Esophagus muscularis mucosa (tissue), 4 donors: ENCODE measurements at regions not wholly inside any gene's neighbourhood (a gene's known extent, or its start where the extent isn't known, plus 50 kb on each side); places are given as distances from the start of the nearest gene placed in this dataset.

Experiments used
- DNase-seq: peaks from one replicate; pipeline ENCODE4 v3.0.0-alpha.2; 2017; ENCODE audit errors: extremely low spot score
- H3K27ac ChIP-seq, 4 donors: fragments of 200-600 bp; sonication (generic); replicated peaks in 1 of 4; 1 replicate in 3 of 4; 2 replicates in 1 of 4; pipeline ENCODE4 v1.5.1; 2016 to 2019; ENCODE audit warnings: mild to moderate bottlenecking in 1 of 4
- H3K27me3 ChIP-seq, 4 donors: fragments of 200-600 bp; sonication (generic); one replicate each; pipeline versions ENCODE4 v1.5.1 to v1.6.0; 2016 to 2019
- H3K36me3 ChIP-seq, 4 donors: fragments of 200-600 bp; sonication (generic); one replicate each; pipeline ENCODE4 v1.5.1; 2016 to 2019
- H3K4me1 ChIP-seq, 4 donors: fragments of 200-600 bp; sonication (generic); one replicate each; pipeline ENCODE4 v1.5.1; 2016 to 2019
- H3K4me3 ChIP-seq, 4 donors: fragments of 200-600 bp; sonication (generic); 1 replicate in 2 of 4; 2 replicates in 2 of 4; pipeline ENCODE4 v1.5.1; 2016 to 2019; ENCODE audit warnings: mild to moderate bottlenecking in 4 of 4, moderate library complexity in 1 of 4
- H3K9me3 ChIP-seq, 4 donors: fragments of 200-600 bp; sonication (generic); 1 replicate in 3 of 4; 2 replicates in 1 of 4; pipeline ENCODE4 v1.5.1; 2016 to 2019
- EP300 ChIP-seq: sonication (generic); formaldehyde crosslinking; IDR thresholded peaks from one replicate; pipeline ENCODE4 v1.6.1; 2017; ENCODE audit warnings: antibody characterized with exemption
- POLR2A ChIP-seq: fragments of 450-650 bp; IDR thresholded peaks from one replicate; pipeline ENCODE4 v1.6.1; 2017; ENCODE audit warnings: antibody characterized with exemption, moderate library complexity, mild to moderate bottlenecking, low read depth
- POLR2AphosphoS5 ChIP-seq, 2 donors: sonication (generic); formaldehyde crosslinking; IDR thresholded peaks; one replicate each; pipeline ENCODE4 v1.6.1; 2017; ENCODE audit warnings: antibody characterized with exemption in 2 of 2
- WGBS: methylation state at CpG from one replicate; pipeline ENCODE4 v1.1.5; 2018; 5-methylcytosine and 5-hydroxymethylcytosine counted together
- intact Hi-C: fragments of 100-400 bp; cut with DNase I; formaldehyde crosslinking; loops from one replicate; pipeline ENCODE4 v1.15.1; 2023
- TF ChIP-seq, protein P1 (sequence below), 3 experiments: fragments of 200-600 bp in 2 of 3; fragments of 450-650 bp in 1 of 3; sonication (generic) in 2 of 3; IDR thresholded peaks; one replicate each; pipeline ENCODE4 v1.5.1; 2017 to 2019; ENCODE audit warnings: antibody characterized with exemption in 3 of 3, mild to moderate bottlenecking in 2 of 3, moderate library complexity in 1 of 3

DNA sequence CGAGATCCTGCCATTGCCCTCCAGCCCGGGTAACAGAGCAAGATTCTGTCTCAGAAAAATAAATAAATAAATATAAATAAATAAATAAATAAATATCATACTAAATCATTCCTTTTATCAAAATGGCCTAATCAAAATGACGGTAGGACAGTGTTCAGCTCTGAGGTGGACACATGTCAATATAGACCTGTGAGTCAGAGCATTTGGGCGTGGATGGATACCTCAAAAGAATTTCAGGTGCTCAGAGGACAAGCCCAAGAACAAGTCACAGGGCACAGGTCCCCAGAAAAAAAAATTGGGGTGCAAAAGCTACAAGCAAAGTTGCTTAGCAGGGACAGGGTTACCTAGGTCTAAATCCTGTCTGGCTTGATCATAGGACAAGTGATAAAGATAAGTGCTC, 204.7 kb upstream of the HS3ST1 start:
- Histone ChIP-seq H3K27ac (no peak overlapping the region), H3K27me3 (no peaks in the 10 kb centered on the region), H3K36me3 (no peaks in the 10 kb centered on the region), H3K9me3 (no peaks in the 10 kb centered on the region), H3K4me3 (no peak overlapping the region), H3K4me1 (no peaks in the 10 kb centered on the region)
- intact Hi-C loops = no loop called here
- no peak for TF ChIP-seq EP300
- TF ChIP-seq POLR2A = no peak
- TF ChIP-seq, protein P1, sequence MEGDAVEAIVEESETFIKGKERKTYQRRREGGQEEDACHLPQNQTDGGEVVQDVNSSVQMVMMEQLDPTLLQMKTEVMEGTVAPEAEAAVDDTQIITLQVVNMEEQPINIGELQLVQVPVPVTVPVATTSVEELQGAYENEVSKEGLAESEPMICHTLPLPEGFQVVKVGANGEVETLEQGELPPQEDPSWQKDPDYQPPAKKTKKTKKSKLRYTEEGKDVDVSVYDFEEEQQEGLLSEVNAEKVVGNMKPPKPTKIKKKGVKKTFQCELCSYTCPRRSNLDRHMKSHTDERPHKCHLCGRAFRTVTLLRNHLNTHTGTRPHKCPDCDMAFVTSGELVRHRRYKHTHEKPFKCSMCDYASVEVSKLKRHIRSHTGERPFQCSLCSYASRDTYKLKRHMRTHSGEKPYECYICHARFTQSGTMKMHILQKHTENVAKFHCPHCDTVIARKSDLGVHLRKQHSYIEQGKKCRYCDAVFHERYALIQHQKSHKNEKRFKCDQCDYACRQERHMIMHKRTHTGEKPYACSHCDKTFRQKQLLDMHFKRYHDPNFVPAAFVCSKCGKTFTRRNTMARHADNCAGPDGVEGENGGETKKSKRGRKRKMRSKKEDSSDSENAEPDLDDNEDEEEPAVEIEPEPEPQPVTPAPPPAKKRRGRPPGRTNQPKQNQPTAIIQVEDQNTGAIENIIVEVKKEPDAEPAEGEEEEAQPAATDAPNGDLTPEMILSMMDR (IDR thresholded peaks at IDR 0.05) = no peak
- WGBS = 88% methylated on average over 4 of the region's 4 CpGs
- no peak for DNase-seq

GRCh38 chr4:11632483-11632882, 203.8 kb upstream of the HS3ST1 start:
- Histone ChIP-seq H3K27me3 (no peaks in the 10 kb centered on the region), H3K27ac (no peak overlapping the region), H3K36me3 (no peaks in the 10 kb centered on the region), H3K4me1 (no peaks in the 10 kb centered on the region), H3K4me3 (no peak overlapping the region), H3K9me3 (no peaks in the 10 kb centered on the region)
- intact Hi-C loops = no loop called here
- DNase-seq = no peak
- 93% methylated on average over 6 of the region's 6 CpGs for WGBS
- TF ChIP-seq EP300 = no peak
- TF ChIP-seq, protein P1 (IDR thresholded peaks at IDR 0.05) = no peak

GRCh38 chr4:11632025-11632424, 203.3 kb upstream of the HS3ST1 start:
- Histone ChIP-seq H3K27ac (no peak overlapping the region), H3K27me3 (no peaks in the 10 kb centered on the region), H3K9me3 (no peaks in the 10 kb centered on the region), H3K36me3 (no peaks in the 10 kb centered on the region), H3K4me3 (no peak overlapping the region), H3K4me1 (no peaks in the 10 kb centered on the region)
- 85% methylated on average over 4 of the region's 4 CpGs for WGBS
- intact Hi-C loops = no loop called here
- DNase-seq = no peak
- no peak for TF ChIP-seq POLR2AphosphoS5 (IDR thresholded peaks at IDR 0.05)
- no peak for TF ChIP-seq POLR2A
- TF ChIP-seq EP300 = no peak
- TF ChIP-seq, protein P1 (IDR thresholded peaks at IDR 0.05) = no peak

DNA sequence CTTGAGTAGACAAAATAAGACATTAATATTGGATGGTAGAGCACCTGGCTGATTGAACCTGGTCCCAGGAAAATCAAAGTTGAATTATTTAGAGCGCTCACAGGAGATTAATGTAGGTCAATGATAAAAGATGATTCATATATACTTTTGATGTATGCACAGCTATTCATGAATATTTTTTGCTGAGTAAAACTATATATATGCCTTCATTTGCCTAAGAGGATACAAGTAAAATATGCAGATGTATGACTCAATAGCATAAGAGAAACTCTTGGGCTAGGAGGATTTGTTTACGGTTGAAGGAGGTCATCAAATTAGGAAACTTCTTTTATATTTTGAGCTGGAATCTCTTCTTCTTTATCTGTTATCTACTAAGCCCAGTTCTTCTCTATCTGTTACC, 202.7 kb upstream of the HS3ST1 start:
- Histone ChIP-seq H3K36me3 (no peaks in the 10 kb centered on the region), H3K9me3 (no peaks in the 10 kb centered on the region), H3K4me1 (no peaks in the 10 kb centered on the region), H3K27ac (no peak overlapping the region), H3K27me3 (no peaks in the 10 kb centered on the region), H3K4me3 (no peak overlapping the region)
- no peak for DNase-seq
- intact Hi-C loops = no loop called here
- TF ChIP-seq, protein P1 (IDR thresholded peaks at IDR 0.05) = no peak
- TF ChIP-seq POLR2AphosphoS5 (IDR thresholded peaks at IDR 0.05) (no peak), EP300 (no peak), POLR2A (no peak)
- WGBS = 93% methylated on average over 2 of the region's 2 CpGs

- Histone ChIP-seq H3K36me3 (no peaks in the 10 kb centered on the region), H3K27ac (no peak overlapping the region), H3K4me3 (no peak overlapping the region), H3K27me3 (no peaks in the 10 kb centered on the region), H3K4me1 (no peaks in the 10 kb centered on the region), H3K9me3 (no peaks in the 10 kb centered on the region)
- no peak for TF ChIP-seq POLR2AphosphoS5 (IDR thresholded peaks at IDR 0.05)
- TF ChIP-seq, protein P1 (IDR thresholded peaks at IDR 0.05) = no peak
- no peak for TF ChIP-seq EP300
- TF ChIP-seq POLR2A = no peak
- intact Hi-C loops = no loop called here
- no peak for DNase-seq
These were observed 199.5 kb upstream of the HS3ST1 start for GRCh38 chr4:11628093-11628725.
